AG09309 (cell line): ENCODE measurements at regions not wholly inside any gene's neighbourhood (a gene's known extent, or its start where the extent isn't known, plus 50 kb on each side); places are given as distances from the start of the nearest gene placed in this dataset.
"Not testable (repeated sequence)": the region's sequence is repeated elsewhere in the genome, so short reads cannot be mapped to it uniquely, and the experiment has no call there.

Source experiments
- DNase-seq: peaks from one replicate; pipeline ENCODE4 v3.0.0-alpha.2; 2010; ENCODE audit warnings: low read depth
- H3K4me3 ChIP-seq: 2 replicates; pipeline ENCODE4 v1.5.1; 2011; ENCODE audit warnings: mild to moderate bottlenecking, low read depth, low read length, moderate library complexity; ENCODE audit not compliant: control insufficient read depth
- TF ChIP-seq, protein P1 (sequence below): IDR thresholded peaks from 2 replicates; pipeline ENCODE4 v1.5.1; 2011; ENCODE audit warnings: mild to moderate bottlenecking, low read depth, low read length, inconsistent platforms; ENCODE audit not compliant: insufficient read depth, control insufficient read depth; ENCODE audit errors: missing control alignments

GRCh38 chrX:35617836-35618235, 180.3 kb upstream of the MAGEB16 start:
- DNase-seq = no peak
- no peak overlapping the region for H3K4me3 ChIP-seq
- TF ChIP-seq, protein P1, sequence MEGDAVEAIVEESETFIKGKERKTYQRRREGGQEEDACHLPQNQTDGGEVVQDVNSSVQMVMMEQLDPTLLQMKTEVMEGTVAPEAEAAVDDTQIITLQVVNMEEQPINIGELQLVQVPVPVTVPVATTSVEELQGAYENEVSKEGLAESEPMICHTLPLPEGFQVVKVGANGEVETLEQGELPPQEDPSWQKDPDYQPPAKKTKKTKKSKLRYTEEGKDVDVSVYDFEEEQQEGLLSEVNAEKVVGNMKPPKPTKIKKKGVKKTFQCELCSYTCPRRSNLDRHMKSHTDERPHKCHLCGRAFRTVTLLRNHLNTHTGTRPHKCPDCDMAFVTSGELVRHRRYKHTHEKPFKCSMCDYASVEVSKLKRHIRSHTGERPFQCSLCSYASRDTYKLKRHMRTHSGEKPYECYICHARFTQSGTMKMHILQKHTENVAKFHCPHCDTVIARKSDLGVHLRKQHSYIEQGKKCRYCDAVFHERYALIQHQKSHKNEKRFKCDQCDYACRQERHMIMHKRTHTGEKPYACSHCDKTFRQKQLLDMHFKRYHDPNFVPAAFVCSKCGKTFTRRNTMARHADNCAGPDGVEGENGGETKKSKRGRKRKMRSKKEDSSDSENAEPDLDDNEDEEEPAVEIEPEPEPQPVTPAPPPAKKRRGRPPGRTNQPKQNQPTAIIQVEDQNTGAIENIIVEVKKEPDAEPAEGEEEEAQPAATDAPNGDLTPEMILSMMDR = no peak

- no peak for DNase-seq
- no peak overlapping the region for H3K4me3 ChIP-seq
- TF ChIP-seq, protein P1 = no peak
Measured at GRCh38 chrX:35622040-35622439, 176.1 kb upstream of the MAGEB16 start.

DNA sequence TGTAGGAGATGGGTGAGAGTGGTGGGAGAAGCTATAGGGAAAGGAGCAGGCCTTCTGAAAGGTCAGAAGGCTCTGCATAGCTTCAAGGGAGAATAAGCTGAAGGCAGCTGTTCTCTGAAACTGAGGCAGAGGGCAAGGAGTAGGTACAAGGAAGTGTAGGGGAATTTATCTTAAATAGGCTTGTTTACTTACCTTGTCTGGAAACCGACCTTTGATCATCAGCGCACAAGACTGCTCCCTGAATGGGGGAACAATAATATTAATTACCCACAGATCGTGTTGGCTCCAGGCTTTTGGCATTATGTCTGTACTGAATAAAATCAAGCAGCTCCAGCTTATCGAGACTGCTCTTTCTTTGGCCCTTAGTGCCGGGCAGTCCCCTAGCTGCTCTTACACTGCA, 175.5 kb upstream of the MAGEB16 start:
- TF ChIP-seq, protein P1 = no peak
- H3K4me3 ChIP-seq = no peak overlapping the region
- DNase-seq = no peak

GRCh38 chrX:35625714-35626113, 172.4 kb upstream of the MAGEB16 start:
- H3K4me3 ChIP-seq = no peak overlapping the region
- DNase-seq = no peak
- TF ChIP-seq, protein P1 = no peak

GRCh38 chrX:35626124-35626523, 172.0 kb upstream of the MAGEB16 start:
- H3K4me3 ChIP-seq = no peak overlapping the region
- DNase-seq = no peak
- TF ChIP-seq, protein P1 = no peak

GRCh38 chrX:35635971-35636370, 162.2 kb upstream of the MAGEB16 start:
- H3K4me3 ChIP-seq, DNase-seq: not testable (repeated sequence)

DNA sequence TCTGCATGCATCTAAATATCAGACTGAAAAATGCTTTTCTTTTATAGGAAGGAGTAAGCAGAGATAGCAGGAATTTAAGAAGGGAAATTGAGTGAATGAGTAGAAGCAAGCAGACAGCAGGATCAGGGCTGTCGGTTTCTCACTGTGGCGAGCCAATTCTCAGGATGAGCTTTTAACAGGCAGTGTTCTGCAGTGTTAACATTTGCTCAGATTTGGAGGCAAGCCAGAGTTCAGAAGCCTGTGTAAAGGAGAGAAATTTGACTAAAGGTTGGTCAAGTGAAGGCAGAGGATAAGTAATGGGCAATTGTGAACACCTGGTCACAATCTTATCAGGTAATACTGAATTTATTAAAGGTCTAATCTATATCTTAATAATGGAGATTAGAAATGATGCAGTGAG, 133.3 kb upstream of the MAGEB16 start:
- TF ChIP-seq, protein P1 = no peak
- no peak for DNase-seq
- no peak overlapping the region for H3K4me3 ChIP-seq

GRCh38 chrX:35665311-35665710, 132.8 kb upstream of the MAGEB16 start:
- DNase-seq = no peak
- no peak overlapping the region for H3K4me3 ChIP-seq
- TF ChIP-seq, protein P1 = no peak
